ENCODE measurements at regions not wholly inside any gene's neighbourhood (a gene's known extent, or its start where the extent isn't known, plus 50 kb on each side); places are given as distances from the start of the nearest gene placed in this dataset.

DNA sequence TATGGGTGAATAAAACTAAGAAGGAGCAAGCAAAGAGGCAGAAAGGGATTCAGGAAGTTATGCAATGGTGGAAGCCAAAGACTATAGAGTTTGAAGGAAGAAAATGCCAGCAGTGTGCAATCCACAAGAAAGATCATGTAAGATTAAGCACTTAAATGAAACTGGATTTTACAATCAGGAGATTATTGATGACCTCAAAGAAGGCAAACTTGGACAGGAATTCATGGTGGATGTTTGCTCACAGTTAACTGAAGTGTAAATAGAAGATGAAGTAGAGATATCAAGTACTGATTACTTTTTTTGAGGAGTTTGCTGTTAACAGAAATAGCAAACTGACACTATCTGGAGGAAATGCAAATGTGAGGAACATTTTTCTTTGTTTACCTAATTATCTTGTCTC is 308.9 kb downstream of the RND3 start:
- Histone ChIP-seq H3K4me2 (ENCODE audit: insufficient read depth, low read length) (no peak overlapping the region), H3K27ac (ENCODE audit: extremely low read depth, low read depth, low read length) (no peak overlapping the region), H3K9ac (ENCODE audit: insufficient read depth in 1 of 2, low read depth in 2 of 2, low read length in 2 of 2) (no peak overlapping the region), H2AFZ (ENCODE audit: low read depth, low read length) (no peak overlapping the region; the same call in 1 of the 2 replicates), H3K9me1 (ENCODE audit: control insufficient read depth, insufficient read depth, low read length) (no peaks in the 10 kb centered on the region), H3K36me3 (ENCODE audit: control insufficient read depth, insufficient read depth, low read length) (no peaks in the 10 kb centered on the region), H4K20me1 (replicated peaks; ENCODE audit: control insufficient read depth, insufficient read depth, low read length) (no peaks in the 10 kb centered on the region), H3K9me3 (replicated peaks; ENCODE audit: control insufficient read depth, insufficient read depth, low read depth, low read length) (no peaks in the 10 kb centered on the region), H3K4me3 (no peak overlapping the region), H3K79me2 (ENCODE audit: control insufficient read depth, insufficient read depth, low read length) (no peaks in the 10 kb centered on the region), H3K4me1 (replicated peaks in 1 of 2; ENCODE audit: control insufficient read depth in 2 of 2, insufficient read depth in 2 of 2, low read length in 2 of 2) (no peaks in the 10 kb centered on the region; a peak in 1 of 5 replicates), H3K27me3 (ENCODE audit: control insufficient read depth in 2 of 2, insufficient read depth in 2 of 2, low read length in 2 of 2) (no peaks in the 10 kb centered on the region)
- in situ Hi-C loops (cut with MboI) = no loop called here
- CTCF ChIA-PET (ENCODE audit: low intra/inter-chr PET ratio) = no interaction called here
- intact Hi-C loops (cut with micrococcal nuclease) = no loop called here
- DNase-seq (ENCODE audit: extremely low read depth in 1 of 4, low spot score in 3 of 4) = no peak
- TF ChIP-seq ZNF316 (IDR thresholded peaks at IDR 0.05) = no peak
- TF ChIP-seq NRF1 (conservative IDR thresholded peaks at IDR 0.05 in 1 of 2, IDR thresholded peaks at IDR 0.05 in 1 of 2) = no peak
- no peak for TF ChIP-seq SMARCA5 (IDR thresholded peaks at IDR 0.05)
- TF ChIP-seq SRF (CRISPR knock-in tag; IDR thresholded peaks at IDR 0.05) = no peak
- no peak for TF ChIP-seq CEBPG (CRISPR knock-in tag; IDR thresholded peaks at IDR 0.05)
- TF ChIP-seq CEBPG (tag; conservative IDR thresholded peaks at IDR 0.05 in 1 of 2, IDR thresholded peaks at IDR 0.05 in 1 of 2) = peak in 1 of 2 experiments; percentile 34; a peak in 1 of 4 replicates
- no peak for FAIRE-seq
- POLR2A ChIA-PET = no interaction called here
- ATAC-seq = no peak
- BruUV-seq (replicated peaks) = no TSS peak

GRCh38 chr2:150174971-150175421 is 312.5 kb downstream of the RND3 start:
- TF ChIP-seq, protein P1, sequence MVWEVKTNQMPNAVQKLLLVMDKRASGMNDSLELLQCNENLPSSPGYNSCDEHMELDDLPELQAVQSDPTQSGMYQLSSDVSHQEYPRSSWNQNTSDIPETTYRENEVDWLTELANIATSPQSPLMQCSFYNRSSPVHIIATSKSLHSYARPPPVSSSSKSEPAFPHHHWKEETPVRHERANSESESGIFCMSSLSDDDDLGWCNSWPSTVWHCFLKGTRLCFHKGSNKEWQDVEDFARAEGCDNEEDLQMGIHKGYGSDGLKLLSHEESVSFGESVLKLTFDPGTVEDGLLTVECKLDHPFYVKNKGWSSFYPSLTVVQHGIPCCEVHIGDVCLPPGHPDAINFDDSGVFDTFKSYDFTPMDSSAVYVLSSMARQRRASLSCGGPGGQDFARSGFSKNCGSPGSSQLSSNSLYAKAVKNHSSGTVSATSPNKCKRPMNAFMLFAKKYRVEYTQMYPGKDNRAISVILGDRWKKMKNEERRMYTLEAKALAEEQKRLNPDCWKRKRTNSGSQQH (CRISPR knock-in tag; IDR thresholded peaks at IDR 0.05) = no peak
- TF ChIP-seq, protein P2, sequence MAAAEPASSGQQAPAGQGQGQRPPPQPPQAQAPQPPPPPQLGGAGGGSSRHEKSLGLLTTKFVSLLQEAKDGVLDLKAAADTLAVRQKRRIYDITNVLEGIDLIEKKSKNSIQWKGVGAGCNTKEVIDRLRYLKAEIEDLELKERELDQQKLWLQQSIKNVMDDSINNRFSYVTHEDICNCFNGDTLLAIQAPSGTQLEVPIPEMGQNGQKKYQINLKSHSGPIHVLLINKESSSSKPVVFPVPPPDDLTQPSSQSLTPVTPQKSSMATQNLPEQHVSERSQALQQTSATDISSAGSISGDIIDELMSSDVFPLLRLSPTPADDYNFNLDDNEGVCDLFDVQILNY (CRISPR knock-in tag; IDR thresholded peaks at IDR 0.05) = no peak
- 0% methylated on average over 1 of the region's 1 CpG for WGBS (ENCODE audit: insufficient coverage, low coverage, missing lambda C conversion rate)
- Histone ChIP-seq H3K9ac (ENCODE audit: insufficient read depth in 1 of 2, low read depth in 2 of 2, low read length in 2 of 2) (no peak overlapping the region), H3K4me1 (replicated peaks in 1 of 2; ENCODE audit: control insufficient read depth in 2 of 2, insufficient read depth in 2 of 2, low read length in 2 of 2) (no peaks in the 10 kb centered on the region; a peak in 2 of 5 replicates), H2AFZ (ENCODE audit: low read depth, low read length) (no peak overlapping the region), H3K27me3 (ENCODE audit: control insufficient read depth in 2 of 2, insufficient read depth in 2 of 2, low read length in 2 of 2) (no peaks in the 10 kb centered on the region), H3K9me3 (replicated peaks; ENCODE audit: control insufficient read depth, insufficient read depth, low read depth, low read length) (no peaks in the 10 kb centered on the region), H3K4me2 (ENCODE audit: insufficient read depth, low read length) (no peak overlapping the region), H3K9me1 (ENCODE audit: control insufficient read depth, insufficient read depth, low read length) (no peaks in the 10 kb centered on the region), H3K4me3 (no peak overlapping the region), H4K20me1 (replicated peaks; ENCODE audit: control insufficient read depth, insufficient read depth, low read length) (no peaks in the 10 kb centered on the region), H3K79me2 (ENCODE audit: control insufficient read depth, insufficient read depth, low read length) (no peaks in the 10 kb centered on the region), H3K27ac (ENCODE audit: extremely low read depth, low read depth, low read length) (no peak overlapping the region), H3K36me3 (ENCODE audit: control insufficient read depth, insufficient read depth, low read length) (no peaks in the 10 kb centered on the region)
- DNase-seq (ENCODE audit: extremely low read depth in 1 of 4, low spot score in 3 of 4) = no peak
- intact Hi-C loops (cut with micrococcal nuclease) = no loop called here
- FAIRE-seq = no peak
- in situ Hi-C loops (cut with MboI) = no loop called here
- ChIA-PET CTCF (ENCODE audit: low intra/inter-chr PET ratio) (no interaction called here), POLR2A (no interaction called here)
- BruUV-seq (replicated peaks) = no TSS peak
- no peak for ATAC-seq

All from K562 (cell line).